ENCODE measurements at regions not wholly inside any gene's neighbourhood (a gene's known extent, or its start where the extent isn't known, plus 50 kb on each side); places are given as distances from the start of the nearest gene placed in this dataset.

DNA sequence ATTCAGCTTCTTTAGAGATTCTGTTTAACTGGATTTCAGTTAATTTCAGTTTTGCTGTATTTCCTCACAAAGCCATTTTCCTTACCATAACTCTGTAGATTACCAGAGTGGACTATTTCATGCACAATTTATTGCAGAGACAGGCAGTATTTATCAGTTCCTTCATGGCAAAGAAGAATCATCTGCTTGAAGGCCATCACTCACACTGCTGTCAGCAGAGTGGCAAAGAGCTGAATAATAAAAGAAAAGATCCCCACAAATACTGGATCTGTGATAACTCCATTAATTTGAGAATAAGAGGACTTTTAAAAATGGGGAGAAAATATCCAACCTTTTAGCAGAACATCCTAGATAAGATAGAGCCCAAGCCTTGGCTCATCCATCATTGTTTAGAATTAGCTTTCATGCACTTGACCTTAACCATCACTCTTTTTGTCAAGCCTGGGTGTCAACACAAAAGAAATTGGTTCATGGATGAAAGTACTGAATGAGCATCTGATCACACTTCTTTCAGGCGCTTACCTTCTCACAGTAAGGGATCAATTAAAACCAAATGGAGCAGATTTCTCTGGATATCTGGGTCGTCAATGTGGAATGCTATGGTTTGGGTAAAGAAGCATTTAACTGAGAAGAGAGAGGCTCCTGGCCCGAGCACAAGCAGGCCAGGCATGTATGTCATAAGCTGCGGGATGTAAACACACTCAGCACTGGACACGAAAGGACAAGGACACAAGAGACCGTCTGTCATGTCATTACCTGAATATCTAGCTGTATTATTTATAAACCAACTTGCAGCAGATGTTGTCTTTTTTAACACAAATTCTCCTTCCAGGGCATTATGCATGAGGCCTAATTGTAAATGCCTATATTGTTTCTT lies 376.2 kb downstream of the ZNF521 start (continued):
- no peak for TF ChIP-seq E2F6 (IDR thresholded peaks at IDR 0.05)
